ENCODE measurements at regions not wholly inside any gene's neighbourhood (a gene's known extent, or its start where the extent isn't known, plus 50 kb on each side); places are given as distances from the start of the nearest gene placed in this dataset.

- Mint-ChIP-seq H3K4me3 (peak overlapping the region; percentile 50), H3K9me3 (peaks cover 8% of the 10 kb centered on the region), H3K27me3 (ENCODE audit: insufficient read depth, low read depth) (peaks cover 65% of the 10 kb centered on the region), H3K4me1 (peaks cover 32% of the 10 kb centered on the region), H3K27ac (no peak overlapping the region), H3K36me3 (peaks cover 1% of the 10 kb centered on the region)
- peak overlapping the region; percentile 54 for H3K4me2 ChIP-seq
- TF ChIP-seq EZH2 (IDR thresholded peaks at IDR 0.05) (no peak), EZH2phosphoT487 (IDR thresholded peaks at IDR 0.05) (no peak), CTCF (IDR thresholded peaks at IDR 0.05) (no peak)
- no peaks in the 10 kb centered on the region for H3K9me3 ChIP-seq (ENCODE audit: low read depth)
- H2AFZ ChIP-seq (replicated peaks), result no peak overlapping the region
- no peak overlapping the region for H3K27ac ChIP-seq
- no peaks in the 10 kb centered on the region for H3K79me2 ChIP-seq (ENCODE audit: low read depth)
- H3K27me3 ChIP-seq, result peaks cover 82% of the 10 kb centered on the region
- DNase-seq (ENCODE audit: low spot score), result no peak
- peaks cover 7% of the 10 kb centered on the region for H3F3A ChIP-seq (ENCODE audit: low read depth)
- H3K36me3 ChIP-seq, result no peaks in the 10 kb centered on the region
- peaks cover 13% of the 10 kb centered on the region for H3K4me1 ChIP-seq
- H3K9ac ChIP-seq, result no peak overlapping the region
- no peak overlapping the region for H3K4me3 ChIP-seq
- peaks cover 61% of the 10 kb centered on the region for H4K20me1 ChIP-seq (ENCODE audit: low read depth)
Measured at GRCh38 chr7:155371331-155371883, 73.7 kb downstream of the INSIG1 start.

DNA sequence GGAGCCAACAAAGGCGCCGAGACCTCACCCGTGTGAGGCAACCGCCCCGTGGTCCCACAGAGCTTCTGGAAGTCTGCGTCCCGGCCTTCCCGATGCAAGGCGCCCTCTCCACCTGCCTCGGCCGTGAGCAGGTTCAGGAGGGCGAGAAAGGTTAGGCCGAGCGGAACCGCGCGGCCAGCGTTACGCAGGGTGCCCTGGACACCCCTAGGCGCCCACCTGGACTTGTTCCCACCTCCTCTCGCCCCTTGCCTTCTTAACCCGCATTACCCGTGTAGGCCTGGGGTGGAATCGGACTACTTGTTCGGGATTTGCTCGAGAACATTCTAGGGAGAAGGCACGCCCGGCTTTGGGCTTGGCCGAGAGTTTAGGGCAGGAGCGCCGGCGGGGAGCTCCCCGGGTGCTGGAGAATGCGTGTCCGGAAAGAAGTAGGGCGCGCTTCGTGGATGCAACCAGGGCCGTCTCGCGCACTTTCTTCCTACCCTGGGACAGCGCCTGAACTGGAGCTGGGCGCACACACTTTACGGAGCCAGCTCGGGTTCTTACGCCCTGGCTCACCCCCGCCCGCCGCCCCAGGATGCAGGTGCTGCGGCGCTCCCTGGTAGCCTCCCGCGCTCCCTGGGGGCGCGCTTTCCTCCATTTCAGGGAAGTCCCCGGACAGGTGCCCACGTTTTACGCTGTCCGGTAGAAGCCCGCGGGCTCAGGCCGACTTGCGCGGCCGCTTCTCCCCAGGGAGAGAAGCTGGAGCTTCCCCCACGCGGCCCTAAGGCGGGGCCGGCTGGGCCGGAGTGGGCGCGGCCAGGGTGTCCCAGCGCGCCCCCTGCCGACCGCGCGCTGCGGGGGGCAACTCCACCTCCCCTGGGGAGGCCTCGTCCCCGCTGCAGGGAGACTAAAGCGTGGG is 74.5 kb downstream of the INSIG1 start:
- Histone ChIP-seq H3K4me3 (no peak overlapping the region), H2AFZ (replicated peaks) (no peak overlapping the region), H3K9me3 (ENCODE audit: low read depth) (no peaks in the 10 kb centered on the region), H3K9ac (no peak overlapping the region), H3F3A (ENCODE audit: low read depth) (peaks cover 7% of the 10 kb centered on the region), H3K4me1 (peaks cover 13% of the 10 kb centered on the region), H3K4me2 (peak overlapping the region; percentile 54), H3K27me3 (peaks cover 89% of the 10 kb centered on the region), H3K27ac (no peak overlapping the region), H3K36me3 (no peaks in the 10 kb centered on the region), H4K20me1 (ENCODE audit: low read depth) (peaks cover 68% of the 10 kb centered on the region), H3K79me2 (ENCODE audit: low read depth) (no peaks in the 10 kb centered on the region)
- TF ChIP-seq EZH2phosphoT487 (IDR thresholded peaks at IDR 0.05), result peak; percentile 77
- peak; percentile 41 for TF ChIP-seq CTCF (IDR thresholded peaks at IDR 0.05)
- peak; percentile 96 for TF ChIP-seq EZH2 (IDR thresholded peaks at IDR 0.05)
- peaks cover 32% of the 10 kb centered on the region for H3K4me1 Mint-ChIP-seq
- H3K27me3 Mint-ChIP-seq (ENCODE audit: insufficient read depth, low read depth), result peaks cover 73% of the 10 kb centered on the region
- peak; percentile 38 for DNase-seq (ENCODE audit: low spot score)
- H3K36me3 Mint-ChIP-seq, result peaks cover 1% of the 10 kb centered on the region
- H3K4me3 Mint-ChIP-seq, result no peak overlapping the region
- peaks cover 8% of the 10 kb centered on the region for H3K9me3 Mint-ChIP-seq
- no peak overlapping the region for H3K27ac Mint-ChIP-seq

DNA sequence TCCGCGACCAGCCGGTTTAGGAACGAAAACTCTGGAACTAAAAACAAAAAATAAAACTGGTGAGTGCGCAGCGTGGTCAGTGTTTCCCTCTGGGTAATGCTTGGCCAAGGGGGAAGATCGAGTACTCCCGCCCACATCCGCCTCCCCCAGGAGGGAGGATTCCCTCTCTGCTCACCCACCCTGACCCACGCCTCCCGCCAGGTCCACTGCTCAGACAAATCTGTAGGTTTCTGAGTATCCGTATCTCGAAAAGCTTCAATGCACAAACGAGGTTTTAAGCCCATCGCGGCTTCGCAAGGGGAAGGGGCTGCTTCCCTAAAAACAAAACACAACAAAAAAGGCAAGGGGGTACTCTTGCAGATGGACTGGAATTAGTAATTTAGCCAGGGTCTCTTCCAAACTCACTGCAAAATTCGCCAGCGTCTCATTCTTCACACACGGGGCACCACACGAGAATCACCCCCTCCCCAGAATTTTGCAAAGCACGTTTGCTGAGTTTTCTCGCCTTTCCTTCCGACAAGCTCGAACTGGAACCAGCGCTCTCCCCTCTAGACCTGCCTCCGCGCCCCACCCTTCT is 75.2 kb downstream of the INSIG1 start:
- H3K27me3 ChIP-seq, result peaks cover 96% of the 10 kb centered on the region
- no peak for DNase-seq (ENCODE audit: low spot score)
- H3K9me3 Mint-ChIP-seq, result peaks cover 8% of the 10 kb centered on the region
- H3K4me1 ChIP-seq, result peaks cover 13% of the 10 kb centered on the region
- H3K4me3 Mint-ChIP-seq, result peak overlapping the region; percentile 48
- H3F3A ChIP-seq (ENCODE audit: low read depth), result peaks cover 10% of the 10 kb centered on the region
- H3K27ac ChIP-seq, result no peak overlapping the region
- H3K9ac ChIP-seq, result no peak overlapping the region
- no peaks in the 10 kb centered on the region for H3K9me3 ChIP-seq (ENCODE audit: low read depth)
- no peaks in the 10 kb centered on the region for H3K79me2 ChIP-seq (ENCODE audit: low read depth)
- no peak overlapping the region for H3K4me2 ChIP-seq
- H3K36me3 Mint-ChIP-seq, result peaks cover 1% of the 10 kb centered on the region
- peaks cover 37% of the 10 kb centered on the region for H3K4me1 Mint-ChIP-seq
- no peak overlapping the region for H3K27ac Mint-ChIP-seq
- no peak overlapping the region for H2AFZ ChIP-seq (replicated peaks)
- peaks cover 78% of the 10 kb centered on the region for H3K27me3 Mint-ChIP-seq (ENCODE audit: insufficient read depth, low read depth)
- TF ChIP-seq EZH2 (IDR thresholded peaks at IDR 0.05) (no peak), CTCF (IDR thresholded peaks at IDR 0.05) (no peak), EZH2phosphoT487 (IDR thresholded peaks at IDR 0.05) (no peak)
- H4K20me1 ChIP-seq (ENCODE audit: low read depth), result peaks cover 75% of the 10 kb centered on the region
- H3K36me3 ChIP-seq, result no peaks in the 10 kb centered on the region
- no peak overlapping the region for H3K4me3 ChIP-seq
